ENCODE measurements at regions not wholly inside any gene's neighbourhood (a gene's known extent, or its start where the extent isn't known, plus 50 kb on each side); places are given as distances from the start of the nearest gene placed in this dataset.

DNA sequence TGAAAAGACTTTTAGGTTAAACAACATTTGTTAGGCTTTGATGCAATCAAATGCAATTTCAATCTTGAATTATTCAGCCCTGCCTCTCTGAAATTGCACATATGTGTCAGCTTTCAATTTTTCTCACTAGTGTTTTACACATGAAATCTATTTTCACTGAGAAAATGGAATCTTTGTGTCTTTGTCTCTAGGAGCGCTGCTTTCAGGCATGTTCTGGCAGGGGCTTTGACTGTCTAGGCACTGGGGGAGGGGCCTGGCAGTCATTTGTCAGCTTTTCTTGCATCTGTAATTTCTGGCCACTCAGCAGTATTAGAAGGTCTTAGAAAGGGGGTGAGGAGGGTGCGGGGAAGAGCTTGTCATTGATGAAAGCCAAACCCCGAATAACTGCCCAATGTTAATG, 264.4 kb downstream of the PTPRC start:
- H3K9me3 ChIP-seq = no peaks in the 10 kb centered on the region
- no peak overlapping the region for H3K4me3 ChIP-seq (ENCODE audit: control insufficient read depth in 1 of 2, extremely low read depth in 1 of 2, low read length in 1 of 2)
- peaks cover 0 to 9% of the 10 kb centered on the region in 2 donors for H3K36me3 ChIP-seq (ENCODE audit: control insufficient read depth in 2 of 2, extremely low read depth in 1 of 2, insufficient read depth in 1 of 2, low read length in 1 of 2)
- no peak overlapping the region for H3K27ac ChIP-seq (ENCODE audit: low read length)
- H3K27me3 ChIP-seq (replicated peaks in 1 of 2; ENCODE audit: control insufficient read depth in 2 of 2, extremely low read depth in 1 of 2, insufficient read depth in 2 of 2, low read length in 1 of 2) = no peaks in the 10 kb centered on the region
- 94% methylated on average over 2 of the region's 3 CpGs for WGBS (ENCODE audit: insufficient coverage)
- H3K4me3 Mint-ChIP-seq = no peak overlapping the region
- no peaks in the 10 kb centered on the region for H3K27me3 Mint-ChIP-seq
- H3K4me1 ChIP-seq (ENCODE audit: control insufficient read depth in 1 of 2, extremely low read depth in 1 of 2, insufficient read depth in 2 of 2, low read length in 2 of 2) = peaks cover 0 to 24% of the 10 kb centered on the region in 2 experiments
- peaks cover 10% of the 10 kb centered on the region for H3K36me3 Mint-ChIP-seq
- ATAC-seq (replicated peaks in 1 of 4) (no peak), DNase-seq (no peak)
- no peaks in the 10 kb centered on the region for H3K9me3 Mint-ChIP-seq
- H3K4me1 Mint-ChIP-seq = peaks cover 13 to 24% (median 18%) of the 10 kb centered on the region in 3 donors
- ChIA-PET POLR2A (no interaction called here), CTCF (no interaction called here)
- no peak overlapping the region for H3K27ac Mint-ChIP-seq

DNA sequence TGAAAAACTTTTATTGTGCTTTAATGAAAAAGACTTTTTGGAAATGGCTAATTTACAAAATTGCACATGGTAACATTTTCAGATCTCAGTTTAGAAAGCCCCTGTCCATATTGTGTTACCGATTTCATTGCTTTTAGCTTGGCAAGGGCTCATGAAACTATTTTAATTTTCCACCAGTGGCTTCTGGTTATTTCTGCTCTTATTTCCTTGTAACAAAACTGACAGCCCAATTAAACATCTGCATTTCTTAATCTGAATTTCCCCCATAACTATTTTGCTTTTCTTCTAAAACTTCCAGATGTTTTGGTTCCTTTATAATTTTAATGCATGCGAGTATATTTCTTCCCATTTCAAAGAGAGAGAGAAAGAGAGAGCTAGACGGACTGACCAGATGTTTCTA, 264.8 kb downstream of the PTPRC start:
- H3K4me3 Mint-ChIP-seq = no peak overlapping the region
- H3K27ac Mint-ChIP-seq = no peak overlapping the region
- ATAC-seq (replicated peaks in 1 of 4) = no peak
- no peak for DNase-seq
- no peaks in the 10 kb centered on the region for H3K27me3 Mint-ChIP-seq
- no peaks in the 10 kb centered on the region for H3K27me3 ChIP-seq (replicated peaks in 1 of 2; ENCODE audit: control insufficient read depth in 2 of 2, extremely low read depth in 1 of 2, insufficient read depth in 2 of 2, low read length in 1 of 2)
- CTCF ChIA-PET = no interaction called here
- peaks cover 10% of the 10 kb centered on the region for H3K36me3 Mint-ChIP-seq
- no peaks in the 10 kb centered on the region for H3K9me3 ChIP-seq
- no peak overlapping the region for H3K4me3 ChIP-seq (ENCODE audit: control insufficient read depth in 1 of 2, extremely low read depth in 1 of 2, low read length in 1 of 2)
- POLR2A ChIA-PET = no interaction called here
- H3K36me3 ChIP-seq (ENCODE audit: control insufficient read depth in 2 of 2, extremely low read depth in 1 of 2, insufficient read depth in 1 of 2, low read length in 1 of 2) = peaks cover 0 to 9% of the 10 kb centered on the region in 2 donors
- peaks cover 13 to 26% (median 20%) of the 10 kb centered on the region in 3 donors for H3K4me1 Mint-ChIP-seq
- 88% methylated on average over 1 of the region's 3 CpGs for whole genome bisulfite sequencing (ENCODE audit: insufficient coverage)
- no peaks in the 10 kb centered on the region for H3K9me3 Mint-ChIP-seq
- H3K4me1 ChIP-seq (ENCODE audit: control insufficient read depth in 1 of 2, extremely low read depth in 1 of 2, insufficient read depth in 2 of 2, low read length in 2 of 2) = peaks cover 0 to 24% of the 10 kb centered on the region in 2 experiments
- H3K27ac ChIP-seq (ENCODE audit: low read length) = no peak overlapping the region

- no peak for ATAC-seq (replicated peaks in 1 of 4)
- ChIA-PET POLR2A (no interaction called here), CTCF (no interaction called here)
- WGBS (ENCODE audit: insufficient coverage) = no CpG with 5 or more reads among the region's 2 CpGs
- no peak overlapping the region for H3K4me3 Mint-ChIP-seq
- Histone ChIP-seq H3K27me3 (replicated peaks in 1 of 2; ENCODE audit: control insufficient read depth in 2 of 2, extremely low read depth in 1 of 2, insufficient read depth in 2 of 2, low read length in 1 of 2) (no peaks in the 10 kb centered on the region), H3K4me3 (ENCODE audit: control insufficient read depth in 1 of 2, extremely low read depth in 1 of 2, low read length in 1 of 2) (no peak overlapping the region), H3K4me1 (ENCODE audit: control insufficient read depth in 1 of 2, extremely low read depth in 1 of 2, insufficient read depth in 2 of 2, low read length in 2 of 2) (peaks cover 0 to 24% of the 10 kb centered on the region in 2 experiments), H3K27ac (ENCODE audit: low read length) (no peak overlapping the region), H3K9me3 (no peaks in the 10 kb centered on the region), H3K36me3 (ENCODE audit: control insufficient read depth in 2 of 2, extremely low read depth in 1 of 2, insufficient read depth in 1 of 2, low read length in 1 of 2) (peaks cover 0 to 7% of the 10 kb centered on the region in 2 donors)
- no peaks in the 10 kb centered on the region for H3K9me3 Mint-ChIP-seq
- no peak overlapping the region for H3K27ac Mint-ChIP-seq
- H3K27me3 Mint-ChIP-seq = no peaks in the 10 kb centered on the region
- H3K4me1 Mint-ChIP-seq = peaks cover 14 to 27% (median 20%) of the 10 kb centered on the region in 3 donors
- no peak for DNase-seq
- H3K36me3 Mint-ChIP-seq = peaks cover 10% of the 10 kb centered on the region
Measured at GRCh38 chr1:198904321-198904720, 265.5 kb downstream of the PTPRC start.

GRCh38 chr1:198906739-198907422, 268.0 kb downstream of the PTPRC start:
- no peak overlapping the region for H3K27ac Mint-ChIP-seq
- peaks cover 0 to 6% (median 0%) of the 10 kb centered on the region in 3 donors for H3K9me3 Mint-ChIP-seq
- Histone ChIP-seq H3K27me3 (replicated peaks in 1 of 2; ENCODE audit: control insufficient read depth in 2 of 2, extremely low read depth in 1 of 2, insufficient read depth in 2 of 2, low read length in 1 of 2) (no peaks in the 10 kb centered on the region), H3K27ac (ENCODE audit: low read length) (no peak overlapping the region), H3K4me1 (ENCODE audit: control insufficient read depth in 1 of 2, extremely low read depth in 1 of 2, insufficient read depth in 2 of 2, low read length in 2 of 2) (peaks cover 0 to 26% of the 10 kb centered on the region in 2 experiments), H3K36me3 (ENCODE audit: control insufficient read depth in 2 of 2, extremely low read depth in 1 of 2, insufficient read depth in 1 of 2, low read length in 1 of 2) (no peaks in the 10 kb centered on the region), H3K9me3 (no peaks in the 10 kb centered on the region), H3K4me3 (ENCODE audit: control insufficient read depth in 1 of 2, extremely low read depth in 1 of 2, low read length in 1 of 2) (no peak overlapping the region)
- ChIA-PET POLR2A (interaction anchor here in 1 of 2 donors (0.7 kb wide), 1 partner anchor 21 kb away, joined by 3 read pairs; no protein-coding TSS in a partner anchor), CTCF (interaction anchor here in 1 of 2 donors (1.8 kb wide), 1 partner anchor 12 kb away, joined by 3 read pairs; no protein-coding TSS in a partner anchor)
- DNase-seq (peak in 1 of 35 experiments; percentile 26), ATAC-seq (replicated peaks in 1 of 4) (peak; percentile 50 to 66 (median 54))
- 40% methylated on average over 1 of the region's 4 CpGs for WGBS (ENCODE audit: insufficient coverage)
- peak overlapping the region in 1 of 3 donors; percentile 33 for H3K4me3 Mint-ChIP-seq
- H3K27me3 Mint-ChIP-seq = no peaks in the 10 kb centered on the region
- H3K36me3 Mint-ChIP-seq = peaks cover 6% of the 10 kb centered on the region
- peaks cover 21 to 34% (median 23%) of the 10 kb centered on the region in 3 donors for H3K4me1 Mint-ChIP-seq

GRCh38 chr1:198907423-198907746, 268.5 kb downstream of the PTPRC start:
- no peak overlapping the region for H3K4me3 ChIP-seq (ENCODE audit: control insufficient read depth in 1 of 2, extremely low read depth in 1 of 2, low read length in 1 of 2)
- ATAC-seq (replicated peaks in 1 of 4) (peak; percentile 45 to 75 (median 48)), DNase-seq (peak in 1 of 35 experiments; percentile 29)
- H3K4me3 Mint-ChIP-seq = peak overlapping the region in 1 of 3 donors; percentile 33
- CTCF ChIA-PET = no interaction called here
- no peaks in the 10 kb centered on the region for H3K9me3 ChIP-seq
- H3K36me3 Mint-ChIP-seq = peaks cover 6% of the 10 kb centered on the region
- POLR2A ChIA-PET = no interaction called here
- H3K27ac ChIP-seq (ENCODE audit: low read length) = no peak overlapping the region
- no peaks in the 10 kb centered on the region for H3K27me3 ChIP-seq (replicated peaks in 1 of 2; ENCODE audit: control insufficient read depth in 2 of 2, extremely low read depth in 1 of 2, insufficient read depth in 2 of 2, low read length in 1 of 2)
- no CpG with 5 or more reads among the region's 3 CpGs for WGBS (ENCODE audit: insufficient coverage)
- no peaks in the 10 kb centered on the region for H3K36me3 ChIP-seq (ENCODE audit: control insufficient read depth in 2 of 2, extremely low read depth in 1 of 2, insufficient read depth in 1 of 2, low read length in 1 of 2)
- peaks cover 21 to 34% (median 23%) of the 10 kb centered on the region in 3 donors for H3K4me1 Mint-ChIP-seq
- no peaks in the 10 kb centered on the region for H3K27me3 Mint-ChIP-seq
- H3K27ac Mint-ChIP-seq = no peak overlapping the region
- H3K4me1 ChIP-seq (ENCODE audit: control insufficient read depth in 1 of 2, extremely low read depth in 1 of 2, insufficient read depth in 2 of 2, low read length in 2 of 2) = peaks cover 0 to 26% of the 10 kb centered on the region in 2 experiments
- peaks cover 0 to 6% (median 3%) of the 10 kb centered on the region in 3 donors for H3K9me3 Mint-ChIP-seq

DNA sequence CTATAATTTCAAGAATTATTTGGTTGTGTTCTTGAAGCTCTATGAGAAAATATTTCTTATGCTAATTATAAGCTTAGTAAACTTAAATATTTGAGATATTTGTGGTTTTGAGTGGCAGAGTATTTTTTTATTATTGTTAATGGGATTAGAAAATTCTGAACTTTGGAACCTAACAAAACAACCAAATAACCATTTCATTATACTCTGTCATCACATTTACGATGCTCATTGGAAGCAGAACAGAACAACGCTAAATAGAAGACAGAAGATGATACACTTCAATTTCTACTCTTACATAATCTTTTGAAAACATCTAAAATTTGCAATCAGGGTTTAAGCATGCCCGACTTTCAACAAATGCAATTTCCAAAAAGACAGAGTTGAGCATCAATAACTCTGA, 270.2 kb downstream of the PTPRC start:
- Histone ChIP-seq H3K27me3 (replicated peaks in 1 of 2; ENCODE audit: control insufficient read depth in 2 of 2, extremely low read depth in 1 of 2, insufficient read depth in 2 of 2, low read length in 1 of 2) (no peaks in the 10 kb centered on the region), H3K4me1 (ENCODE audit: control insufficient read depth in 1 of 2, extremely low read depth in 1 of 2, insufficient read depth in 2 of 2, low read length in 2 of 2) (peaks cover 0 to 22% of the 10 kb centered on the region in 2 experiments), H3K9me3 (no peaks in the 10 kb centered on the region), H3K36me3 (ENCODE audit: control insufficient read depth in 2 of 2, extremely low read depth in 1 of 2, insufficient read depth in 1 of 2, low read length in 1 of 2) (no peaks in the 10 kb centered on the region), H3K27ac (ENCODE audit: low read length) (no peak overlapping the region), H3K4me3 (ENCODE audit: control insufficient read depth in 1 of 2, extremely low read depth in 1 of 2, low read length in 1 of 2) (no peak overlapping the region)
- Mint-ChIP-seq H3K4me1 (peaks cover 19 to 32% (median 23%) of the 10 kb centered on the region in 3 donors), H3K27me3 (no peaks in the 10 kb centered on the region), H3K27ac (no peak overlapping the region), H3K36me3 (peaks cover 6% of the 10 kb centered on the region), H3K9me3 (peaks cover 0 to 6% (median 3%) of the 10 kb centered on the region in 3 donors), H3K4me3 (no peak overlapping the region)
- CTCF ChIA-PET = no interaction called here
- POLR2A ChIA-PET = interaction anchor here in 1 of 2 donors (0.6 kb wide), 2 partner anchors 12 to 306 kb away, joined by 3 read pairs; no protein-coding TSS in a partner anchor
- WGBS (ENCODE audit: insufficient coverage) = 100% methylated on average over 1 of the region's 3 CpGs
- ATAC-seq (replicated peaks in 1 of 4) = no peak
- no peak for DNase-seq
